MM.1S (cell line): ENCODE measurements at regions not wholly inside any gene's neighbourhood (a gene's known extent, or its start where the extent isn't known, plus 50 kb on each side); places are given as distances from the start of the nearest gene placed in this dataset.

Experiments used
- DNase-seq: peaks from one replicate; pipeline ENCODE4 v3.0.0-alpha.2; 2015
- H2AFZ ChIP-seq: fragments of 300-600 bp; sonication (generic); 2 replicates; pipeline ENCODE4 v1.6.0; 2016; ENCODE audit warnings: antibody characterized with exemption, low read length
- H3F3A ChIP-seq: fragments of 300-600 bp; sonication (generic); 2 replicates; pipeline ENCODE4 v1.6.1; 2016; ENCODE audit warnings: mild to moderate bottlenecking, antibody characterized with exemption, low read length, moderate library complexity, mixed read lengths; ENCODE audit not compliant: insufficient read depth
- H3K27ac ChIP-seq: fragments of 300-600 bp; sonication (generic); 2 replicates; pipeline ENCODE4 v1.5.1; 2016; ENCODE audit warnings: mild to moderate bottlenecking, low read length
- H3K27me3 ChIP-seq: fragments of 300-600 bp; sonication (generic); replicated peaks from 2 replicates; pipeline ENCODE4 v1.6.0; 2016; ENCODE audit warnings: low read length; ENCODE audit not compliant: insufficient read depth
- H3K36me3 ChIP-seq: fragments of 300-600 bp; sonication (generic); replicated peaks from 2 replicates; pipeline ENCODE4 v1.6.1; 2016; ENCODE audit warnings: mild to moderate bottlenecking, low read length, mixed read lengths; ENCODE audit not compliant: insufficient read depth
- H3K4me1 ChIP-seq: fragments of 300-600 bp; sonication (generic); 2 replicates; pipeline ENCODE4 v1.6.1; 2016; ENCODE audit warnings: low read length, mixed read lengths
- H3K4me2 ChIP-seq: fragments of 300-600 bp; sonication (generic); 2 replicates; pipeline ENCODE4 v1.6.0; 2016; ENCODE audit warnings: low read depth, low read length
- H3K4me3 ChIP-seq: fragments of 300-600 bp; sonication (generic); 2 replicates; pipeline ENCODE4 v1.5.1; 2016; ENCODE audit warnings: low read length, mixed read lengths
- H3K79me2 ChIP-seq: fragments of 300-600 bp; sonication (generic); 2 replicates; pipeline ENCODE4 v1.6.1; 2016; ENCODE audit warnings: mixed run types, low read length, mixed read lengths
- H3K9ac ChIP-seq: fragments of 300-600 bp; sonication (generic); 2 replicates; pipeline ENCODE4 v1.6.1; 2016; ENCODE audit warnings: low read length, mixed read lengths
- H3K9me2 ChIP-seq: fragments of 300-600 bp; sonication (generic); replicated peaks from 2 replicates; pipeline ENCODE4 v1.6.1; 2016; ENCODE audit warnings: mild to moderate bottlenecking, low read length, mixed read lengths; ENCODE audit not compliant: insufficient read depth
- H3K9me3 ChIP-seq: fragments of 300-600 bp; sonication (generic); replicated peaks from 2 replicates; pipeline ENCODE4 v1.6.1; 2016; ENCODE audit warnings: mild to moderate bottlenecking, low read length, mixed read lengths; ENCODE audit not compliant: insufficient read depth
- H4K20me1 ChIP-seq: fragments of 300-600 bp; sonication (generic); 2 replicates; pipeline ENCODE4 v1.6.1; 2016; ENCODE audit warnings: mild to moderate bottlenecking, low read length, moderate library complexity, mixed read lengths; ENCODE audit not compliant: insufficient read depth
- CTCF ChIP-seq: fragments of 300-600 bp; sonication (generic); IDR thresholded peaks from 2 replicates; pipeline ENCODE4 v1.5.1; 2016; ENCODE audit warnings: antibody characterized with exemption, low read length, mixed read lengths
- EZH2 ChIP-seq: fragments of 300-600 bp; sonication (generic); optimal IDR thresholded peaks from 2 replicates; pipeline ENCODE3; 2017; ENCODE audit warnings: low read depth, mild to moderate bottlenecking, antibody characterized with exemption, low read length, mixed read lengths
- EZH2phosphoT487 ChIP-seq: fragments of 300-600 bp; sonication (generic); IDR thresholded peaks from 2 replicates; pipeline ENCODE4 v1.6.1; 2018; ENCODE audit warnings: antibody characterized with exemption, low read length

GRCh38 chr6:56838965-56839364 is 115.9 kb upstream of the BEND6 start:
- no peaks in the 10 kb centered on the region for H4K20me1 ChIP-seq
- no peaks in the 10 kb centered on the region for H3K9me3 ChIP-seq
- H3K36me3 ChIP-seq, result no peaks in the 10 kb centered on the region
- no peak overlapping the region for H3K9ac ChIP-seq
- TF ChIP-seq EZH2phosphoT487, result no peak
- TF ChIP-seq CTCF, result no peak
- TF ChIP-seq EZH2, result no peak
- no peak overlapping the region for H2AFZ ChIP-seq
- H3K4me3 ChIP-seq, result no peak overlapping the region; the same call in 1 of the 2 replicates
- no peak for DNase-seq
- H3K4me2 ChIP-seq, result peak overlapping the region; percentile 11
- H3K79me2 ChIP-seq, result peaks cover 88% of the 10 kb centered on the region
- no peaks in the 10 kb centered on the region for H3K9me2 ChIP-seq
- H3K27me3 ChIP-seq, result no peaks in the 10 kb centered on the region
- H3K4me1 ChIP-seq, result peaks cover 31% of the 10 kb centered on the region
- H3K27ac ChIP-seq, result no peak overlapping the region
- H3F3A ChIP-seq, result no peaks in the 10 kb centered on the region; the same call in 1 of the 2 replicates

GRCh38 chr6:56838016-56838555 is 116.8 kb upstream of the BEND6 start:
- DNase-seq, result no peak
- no peaks in the 10 kb centered on the region for H3K9me3 ChIP-seq
- H3K27ac ChIP-seq, result no peak overlapping the region
- H3K4me1 ChIP-seq, result peaks cover 40% of the 10 kb centered on the region
- no peak overlapping the region for H3K9ac ChIP-seq
- H3K4me2 ChIP-seq, result no peak overlapping the region
- H3K36me3 ChIP-seq, result no peaks in the 10 kb centered on the region
- no peaks in the 10 kb centered on the region for H3K27me3 ChIP-seq
- no peaks in the 10 kb centered on the region; the same call in 1 of the 2 replicates for H3F3A ChIP-seq
- no peaks in the 10 kb centered on the region for H4K20me1 ChIP-seq
- TF ChIP-seq EZH2phosphoT487 (no peak), EZH2 (no peak), CTCF (no peak)
- H2AFZ ChIP-seq, result no peak overlapping the region
- H3K79me2 ChIP-seq, result peaks cover 96% of the 10 kb centered on the region
- no peak overlapping the region for H3K4me3 ChIP-seq
- H3K9me2 ChIP-seq, result no peaks in the 10 kb centered on the region

GRCh38 chr6:56837322-56837894 is 117.5 kb upstream of the BEND6 start:
- Histone ChIP-seq H3K9ac (no peak overlapping the region), H2AFZ (no peak overlapping the region), H3K4me2 (no peak overlapping the region), H3K9me2 (no peaks in the 10 kb centered on the region), H3K4me3 (no peak overlapping the region), H3K27me3 (no peaks in the 10 kb centered on the region), H3K9me3 (no peaks in the 10 kb centered on the region), H3K27ac (no peak overlapping the region), H3K4me1 (peaks cover 41% of the 10 kb centered on the region), H3K36me3 (no peaks in the 10 kb centered on the region), H3F3A (no peaks in the 10 kb centered on the region; the same call in 1 of the 2 replicates), H4K20me1 (no peaks in the 10 kb centered on the region), H3K79me2 (peaks cover 95% of the 10 kb centered on the region)
- TF ChIP-seq EZH2phosphoT487 (no peak), CTCF (no peak), EZH2 (no peak)
- DNase-seq, result no peak
